ENCODE measurements at regions not wholly inside any gene's neighbourhood (a gene's known extent, or its start where the extent isn't known, plus 50 kb on each side); places are given as distances from the start of the nearest gene placed in this dataset.

- Histone ChIP-seq H3K9me3 (ENCODE audit: control insufficient read depth in 1 of 2, insufficient read depth in 1 of 2, low read length in 2 of 2) (peaks cover 0 to 9% of the 10 kb centered on the region in 2 experiments), H3K4me1 (ENCODE audit: insufficient read depth, low read length) (peaks cover 6% of the 10 kb centered on the region), H3K27me3 (ENCODE audit: control insufficient read depth in 1 of 2, insufficient read depth in 2 of 2, low read length in 2 of 2) (no peaks in the 10 kb centered on the region), H3K4me3 (ENCODE audit: low read length) (no peak overlapping the region), H3K36me3 (ENCODE audit: insufficient read depth, low read length) (no peaks in the 10 kb centered on the region), H3K27ac (ENCODE audit: low read depth in 1 of 2, low read length in 2 of 2) (no peak overlapping the region)
- intact Hi-C loops (cut with DNase I, micrococcal nuclease) = no loop called here
- POLR2A ChIA-PET = no interaction called here
- CTCF ChIA-PET = no interaction called here
- ATAC-seq (ENCODE audit: poor library complexity) = no peak
- no peaks in the 10 kb centered on the region for H3K36me3 Mint-ChIP-seq (ENCODE audit: low read depth)
- H3K27ac Mint-ChIP-seq = no peak overlapping the region
- DNase-seq = no peak
- H3K4me3 Mint-ChIP-seq = no peak overlapping the region
- H3K9me3 Mint-ChIP-seq = no peaks in the 10 kb centered on the region
- peaks cover 22% of the 10 kb centered on the region for H3K4me1 Mint-ChIP-seq (ENCODE audit: low read depth)
- no peaks in the 10 kb centered on the region for H3K27me3 Mint-ChIP-seq
- no peak for TF ChIP-seq CTCF (IDR thresholded peaks at IDR 0.05)
These were observed 56.0 kb upstream of the TSPAN18 start for GRCh38 chr11:44670794-44671193.

- intact Hi-C loops (cut with DNase I, micrococcal nuclease) = no loop called here
These were observed 55.5 kb upstream of the TSPAN18 start for GRCh38 chr11:44671234-44671633.

GRCh38 chr11:44673688-44674087 lies 53.1 kb upstream of the TSPAN18 start:
- no peak for TF ChIP-seq CTCF (IDR thresholded peaks at IDR 0.05)
- ATAC-seq (ENCODE audit: poor library complexity) = no peak
- no peak for DNase-seq
- Mint-ChIP-seq H3K4me3 (peak overlapping the region; percentile 28), H3K27ac (peak overlapping the region; percentile 50), H3K36me3 (ENCODE audit: low read depth) (no peaks in the 10 kb centered on the region), H3K4me1 (ENCODE audit: low read depth) (peaks cover 24% of the 10 kb centered on the region), H3K27me3 (no peaks in the 10 kb centered on the region), H3K9me3 (no peaks in the 10 kb centered on the region)
- Histone ChIP-seq H3K27ac (ENCODE audit: low read depth in 1 of 2, low read length in 2 of 2) (no peak overlapping the region), H3K27me3 (ENCODE audit: control insufficient read depth in 1 of 2, insufficient read depth in 2 of 2, low read length in 2 of 2) (no peaks in the 10 kb centered on the region), H3K4me1 (ENCODE audit: insufficient read depth, low read length) (peaks cover 9% of the 10 kb centered on the region), H3K9me3 (ENCODE audit: control insufficient read depth in 1 of 2, insufficient read depth in 1 of 2, low read length in 2 of 2) (peaks cover 0 to 9% of the 10 kb centered on the region in 2 experiments), H3K4me3 (ENCODE audit: low read length) (no peak overlapping the region), H3K36me3 (ENCODE audit: insufficient read depth, low read length) (no peaks in the 10 kb centered on the region)
- intact Hi-C loops (cut with DNase I, micrococcal nuclease) = no loop called here
- ChIA-PET POLR2A (no interaction called here), CTCF (no interaction called here)

More at GRCh38 chr11:44671234-44671633, 55.5 kb upstream of the TSPAN18 start:
- ATAC-seq (ENCODE audit: poor library complexity) = no peak
- H3K27ac Mint-ChIP-seq = no peak overlapping the region
- H3K4me3 Mint-ChIP-seq = no peak overlapping the region
- Histone ChIP-seq H3K4me3 (ENCODE audit: low read length) (no peak overlapping the region), H3K27me3 (ENCODE audit: control insufficient read depth in 1 of 2, insufficient read depth in 2 of 2, low read length in 2 of 2) (no peaks in the 10 kb centered on the region), H3K4me1 (ENCODE audit: insufficient read depth, low read length) (peaks cover 6% of the 10 kb centered on the region), H3K36me3 (ENCODE audit: insufficient read depth, low read length) (no peaks in the 10 kb centered on the region), H3K9me3 (ENCODE audit: control insufficient read depth in 1 of 2, insufficient read depth in 1 of 2, low read length in 2 of 2) (peaks cover 0 to 9% of the 10 kb centered on the region in 2 experiments), H3K27ac (ENCODE audit: low read depth in 1 of 2, low read length in 2 of 2) (no peak overlapping the region)
- peaks cover 22% of the 10 kb centered on the region for H3K4me1 Mint-ChIP-seq (ENCODE audit: low read depth)
- no peaks in the 10 kb centered on the region for H3K36me3 Mint-ChIP-seq (ENCODE audit: low read depth)
- CTCF ChIA-PET = no interaction called here
- TF ChIP-seq CTCF (IDR thresholded peaks at IDR 0.05) = no peak
- H3K9me3 Mint-ChIP-seq = no peaks in the 10 kb centered on the region
- POLR2A ChIA-PET = no interaction called here
- H3K27me3 Mint-ChIP-seq = no peaks in the 10 kb centered on the region
- DNase-seq = no peak

Data from CD4-positive, alpha-beta T cell (primary cell).